ENCODE measurements at regions not wholly inside any gene's neighbourhood (a gene's known extent, or its start where the extent isn't known, plus 50 kb on each side); places are given as distances from the start of the nearest gene placed in this dataset.

GRCh38 chr14:65351493-65352194 lies 60.9 kb upstream of the FUT8 start:
- FAIRE-seq: peak; percentile 70
- no peak for DNase-seq (ENCODE audit: insufficient read length)

GRCh38 chr14:65352964-65353530 lies 59.5 kb upstream of the FUT8 start:
- DNase-seq (ENCODE audit: insufficient read length) (no peak), FAIRE-seq (peak; percentile 63)
- no peak for TF ChIP-seq POLR2A (IDR thresholded peaks at IDR 0.05; ENCODE audit: low read depth, low read length)
- no peak for TF ChIP-seq POLR2AphosphoS5 (IDR thresholded peaks at IDR 0.05; ENCODE audit: low read depth, low read length)
- no peak for TF ChIP-seq TAF1 (IDR thresholded peaks at IDR 0.05; ENCODE audit: borderline replicate concordance, low read depth, low read length)

More at GRCh38 chr14:65351493-65352194, 60.9 kb upstream of the FUT8 start:
- no peak for TF ChIP-seq TAF1 (IDR thresholded peaks at IDR 0.05; ENCODE audit: borderline replicate concordance, low read depth, low read length)
- no peak for TF ChIP-seq POLR2A (IDR thresholded peaks at IDR 0.05; ENCODE audit: low read depth, low read length)
- TF ChIP-seq POLR2AphosphoS5 (IDR thresholded peaks at IDR 0.05; ENCODE audit: low read depth, low read length): no peak

- FAIRE-seq: peak; percentile 48
- TF ChIP-seq TAF1 (IDR thresholded peaks at IDR 0.05; ENCODE audit: borderline replicate concordance, low read depth, low read length) (no peak), POLR2A (IDR thresholded peaks at IDR 0.05; ENCODE audit: low read depth, low read length) (no peak), POLR2AphosphoS5 (IDR thresholded peaks at IDR 0.05; ENCODE audit: low read depth, low read length) (no peak)
- no peak for DNase-seq (ENCODE audit: insufficient read length)
Measured at GRCh38 chr14:65354131-65354530, 58.4 kb upstream of the FUT8 start.

- no peak for TF ChIP-seq POLR2A (IDR thresholded peaks at IDR 0.05; ENCODE audit: low read depth, low read length)
- no peak for FAIRE-seq
- no peak for DNase-seq (ENCODE audit: insufficient read length)
Measured at GRCh38 chr14:65354715-65355114, 57.8 kb upstream of the FUT8 start.

GRCh38 chr14:65356327-65356836 lies 56.1 kb upstream of the FUT8 start:
- FAIRE-seq: peak; percentile 51
- no peak for DNase-seq (ENCODE audit: insufficient read length)
- TF ChIP-seq POLR2A (IDR thresholded peaks at IDR 0.05; ENCODE audit: low read depth, low read length) (no peak), TAF1 (IDR thresholded peaks at IDR 0.05; ENCODE audit: borderline replicate concordance, low read depth, low read length) (no peak), POLR2AphosphoS5 (IDR thresholded peaks at IDR 0.05; ENCODE audit: low read depth, low read length) (no peak)

GRCh38 chr14:65357113-65357512 lies 55.4 kb upstream of the FUT8 start:
- FAIRE-seq (no peak), DNase-seq (ENCODE audit: insufficient read length) (no peak)
- TF ChIP-seq TAF1 (IDR thresholded peaks at IDR 0.05; ENCODE audit: borderline replicate concordance, low read depth, low read length): no peak
- TF ChIP-seq POLR2AphosphoS5 (IDR thresholded peaks at IDR 0.05; ENCODE audit: low read depth, low read length): no peak
- no peak for TF ChIP-seq POLR2A (IDR thresholded peaks at IDR 0.05; ENCODE audit: low read depth, low read length)

GRCh38 chr14:65357689-65358088 lies 54.8 kb upstream of the FUT8 start:
- FAIRE-seq: no peak
- TF ChIP-seq POLR2A (IDR thresholded peaks at IDR 0.05; ENCODE audit: low read depth, low read length): no peak
- no peak for TF ChIP-seq TAF1 (IDR thresholded peaks at IDR 0.05; ENCODE audit: borderline replicate concordance, low read depth, low read length)
- TF ChIP-seq POLR2AphosphoS5 (IDR thresholded peaks at IDR 0.05; ENCODE audit: low read depth, low read length): no peak
- DNase-seq (ENCODE audit: insufficient read length): no peak

GRCh38 chr14:65359503-65359902 lies 53.0 kb upstream of the FUT8 start:
- TF ChIP-seq POLR2AphosphoS5 (IDR thresholded peaks at IDR 0.05; ENCODE audit: low read depth, low read length) (no peak), POLR2A (IDR thresholded peaks at IDR 0.05; ENCODE audit: low read depth, low read length) (no peak), TAF1 (IDR thresholded peaks at IDR 0.05; ENCODE audit: borderline replicate concordance, low read depth, low read length) (no peak)
- DNase-seq (ENCODE audit: insufficient read length) (no peak), FAIRE-seq (no peak)

GRCh38 chr14:65360144-65360784 lies 52.3 kb upstream of the FUT8 start:
- no peak for FAIRE-seq
- DNase-seq (ENCODE audit: insufficient read length): no peak
- TF ChIP-seq TAF1 (IDR thresholded peaks at IDR 0.05; ENCODE audit: borderline replicate concordance, low read depth, low read length): no peak
- TF ChIP-seq POLR2AphosphoS5 (IDR thresholded peaks at IDR 0.05; ENCODE audit: low read depth, low read length): no peak
- TF ChIP-seq POLR2A (IDR thresholded peaks at IDR 0.05; ENCODE audit: low read depth, low read length): no peak

- FAIRE-seq: no peak
- no peak for DNase-seq (ENCODE audit: insufficient read length)
Measured at GRCh38 chr14:65361920-65362319, 50.6 kb upstream of the FUT8 start.

More at GRCh38 chr14:65361920-65362319, 50.6 kb upstream of the FUT8 start:
- no peak for TF ChIP-seq TAF1 (IDR thresholded peaks at IDR 0.05; ENCODE audit: borderline replicate concordance, low read depth, low read length)
- TF ChIP-seq POLR2A (IDR thresholded peaks at IDR 0.05; ENCODE audit: low read depth, low read length): no peak
- TF ChIP-seq POLR2AphosphoS5 (IDR thresholded peaks at IDR 0.05; ENCODE audit: low read depth, low read length): no peak
